Adrenal gland (tissue), 9 donors: ENCODE measurements at regions not wholly inside any gene's neighbourhood (a gene's known extent, or its start where the extent isn't known, plus 50 kb on each side); places are given as distances from the start of the nearest gene placed in this dataset.
A peak's percentile ranks its signal among the peaks of the same experiment; 100 is the strongest.

ENCODE experiments used
- DNase-seq, 7 donors: peaks; one replicate each; pipeline ENCODE4 v3.0.0-alpha.2; 2019 to 2020
- H3K27ac ChIP-seq, 5 donors: fragments of 200-600 bp; sonication (generic) in 4 of 5; 1 replicate in 3 of 5; 2 replicates in 2 of 5; pipeline versions ENCODE4 v1.5.1 to v1.8.0; 2016 to 2020; ENCODE audit warnings: mild to moderate bottlenecking in 1 of 5
- H3K27me3 ChIP-seq: fragments of 200-600 bp; 2 replicates; pipeline ENCODE4 v1.8.0; 2021
- H3K36me3 ChIP-seq, 2 donors: fragments of 200-600 bp; replicated peaks in 1 of 2; 1 replicate in 1 of 2; 2 replicates in 1 of 2; pipeline versions ENCODE4 v1.5.1 to v1.8.0; 2018 to 2022
- H3K4me1 ChIP-seq, 2 donors: fragments of 200-600 bp; replicated peaks in 1 of 2; 1 replicate in 1 of 2; 2 replicates in 1 of 2; pipeline versions ENCODE4 v1.5.1 to v1.8.0; 2018 to 2021
- H3K4me3 ChIP-seq, 4 donors: fragments of 200-600 bp; sonication (generic) in 3 of 4; one replicate each; pipeline ENCODE4 v1.5.1; 2016 to 2018
- H3K9me3 ChIP-seq, 3 donors: fragments of 200-600 bp; sonication (generic) in 1 of 3; replicated peaks in 1 of 3; 1 replicate in 2 of 3; 2 replicates in 1 of 3; pipeline versions ENCODE4 v1.5.1 to v1.8.0; 2016 to 2021
- POLR2A ChIP-seq, 2 donors: fragments of 450-650 bp; IDR thresholded peaks; one replicate each; pipeline ENCODE4 v1.6.1; 2017; ENCODE audit warnings: antibody characterized with exemption in 2 of 2, mild to moderate bottlenecking in 2 of 2, moderate library complexity in 1 of 2
- WGBS, 4 donors: extraction: QIAGEN DNeasy Blood & Tissue Kit in 2 of 4; methylation state at CpG; one replicate each; pipeline versions ENCODE4 v1.1.5 to v1.1.7; 2013 to 2017; 5-methylcytosine and 5-hydroxymethylcytosine counted together
- intact Hi-C, 2 donors: fragments of 100-400 bp; cut with DNase I; formaldehyde crosslinking; loops; one replicate each; pipeline versions ENCODE4 v1.14.1 to v1.15.0; 2022 to 2023
- TF ChIP-seq, protein P1 (sequence below), 6 experiments: fragments of 450-650 bp in 4 of 6; fragments of 200-600 bp in 2 of 6; sonication (generic) in 1 of 6; IDR thresholded peaks; 1 replicate in 5 of 6; 2 replicates in 1 of 6; pipeline versions ENCODE4 v1.5.1 to v1.8.0; 2016 to 2021; ENCODE audit warnings: antibody characterized with exemption in 6 of 6, mild to moderate bottlenecking in 2 of 6, moderate library complexity in 1 of 6
- donor health status: healthy with polysubstance abuse.
- donor health status: Bipolar disorder and iron deficiency.
- donor health status: DM: yes; HTN: yes; CAD: no.
- donor health status: DM: no; HTN: no; CAD: no.
- donor health status: DM: no; HTN: no; CAD: no.

DNA sequence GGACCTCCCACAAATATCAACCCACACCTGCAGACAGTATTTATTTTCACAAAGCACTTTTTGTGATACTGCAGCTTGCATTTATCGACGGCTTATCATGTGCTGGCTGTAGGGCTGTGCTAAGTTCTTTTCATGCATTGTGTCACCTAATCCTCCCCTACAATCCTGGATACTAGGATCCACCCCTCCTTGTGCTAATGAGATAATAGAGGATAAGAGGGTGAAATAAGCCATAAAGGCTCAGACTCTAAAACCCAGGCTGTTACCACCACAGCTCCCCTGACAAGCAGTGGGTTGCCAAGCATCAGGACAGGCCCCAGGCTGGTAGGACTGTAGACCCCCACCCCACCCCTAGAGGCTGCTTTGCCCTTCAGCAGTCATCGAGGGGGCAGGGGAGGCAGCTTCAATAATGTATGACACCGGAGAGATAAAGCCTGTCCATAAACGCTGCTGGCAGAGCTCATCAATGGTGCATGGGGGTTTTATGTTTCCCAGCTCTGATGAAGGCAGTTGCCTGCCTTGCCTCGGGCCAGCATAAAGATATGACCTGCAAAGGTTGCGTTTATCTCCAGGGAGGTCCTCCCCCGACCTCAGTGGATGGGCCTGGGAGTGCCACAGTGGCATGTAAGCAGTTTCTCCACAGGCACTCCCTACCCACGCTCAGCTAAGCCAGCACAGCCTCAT lies 73.9 kb upstream of the C16orf82 start:
- intact Hi-C loops: no loop called here
- 30 to 47% (median 40%) methylated on average over 4 to 9 of the region's 9 CpGs for WGBS, 4 donors
- Histone ChIP-seq H3K27ac (peak overlapping the region in 2 of 5 donors; percentile 10 to 18), H3K4me3 (no peak overlapping the region), H3K9me3 (no peaks in the 10 kb centered on the region), H3K27me3 (no peaks in the 10 kb centered on the region), H3K36me3 (no peaks in the 10 kb centered on the region), H3K4me1 (peaks cover 4 to 7% of the 10 kb centered on the region in 2 donors)
- no peak for TF ChIP-seq POLR2A (IDR thresholded peaks at IDR 0.05)
- TF ChIP-seq, protein P1, sequence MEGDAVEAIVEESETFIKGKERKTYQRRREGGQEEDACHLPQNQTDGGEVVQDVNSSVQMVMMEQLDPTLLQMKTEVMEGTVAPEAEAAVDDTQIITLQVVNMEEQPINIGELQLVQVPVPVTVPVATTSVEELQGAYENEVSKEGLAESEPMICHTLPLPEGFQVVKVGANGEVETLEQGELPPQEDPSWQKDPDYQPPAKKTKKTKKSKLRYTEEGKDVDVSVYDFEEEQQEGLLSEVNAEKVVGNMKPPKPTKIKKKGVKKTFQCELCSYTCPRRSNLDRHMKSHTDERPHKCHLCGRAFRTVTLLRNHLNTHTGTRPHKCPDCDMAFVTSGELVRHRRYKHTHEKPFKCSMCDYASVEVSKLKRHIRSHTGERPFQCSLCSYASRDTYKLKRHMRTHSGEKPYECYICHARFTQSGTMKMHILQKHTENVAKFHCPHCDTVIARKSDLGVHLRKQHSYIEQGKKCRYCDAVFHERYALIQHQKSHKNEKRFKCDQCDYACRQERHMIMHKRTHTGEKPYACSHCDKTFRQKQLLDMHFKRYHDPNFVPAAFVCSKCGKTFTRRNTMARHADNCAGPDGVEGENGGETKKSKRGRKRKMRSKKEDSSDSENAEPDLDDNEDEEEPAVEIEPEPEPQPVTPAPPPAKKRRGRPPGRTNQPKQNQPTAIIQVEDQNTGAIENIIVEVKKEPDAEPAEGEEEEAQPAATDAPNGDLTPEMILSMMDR (IDR thresholded peaks at IDR 0.05): no peak
- DNase-seq: peak in 1 of 7 donors; percentile 3

DNA sequence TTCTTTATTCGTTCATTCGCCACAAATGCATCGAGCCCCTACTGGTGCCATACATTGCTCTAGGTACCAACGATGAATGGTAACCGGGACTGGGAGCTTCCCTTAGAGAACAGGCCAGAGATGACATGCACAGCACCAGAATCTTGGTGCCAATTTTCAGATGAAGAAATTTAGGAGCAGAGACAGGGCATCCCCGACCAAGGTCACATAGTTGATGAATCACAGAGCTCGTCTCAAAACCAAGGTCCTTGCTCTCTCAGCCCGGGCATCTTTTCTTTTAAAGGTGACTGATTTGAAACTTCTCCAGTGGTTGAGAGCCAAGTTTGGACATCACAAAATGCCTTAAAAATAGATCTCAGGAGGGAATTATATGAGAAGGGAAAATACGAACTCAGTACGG lies 73.2 kb upstream of the C16orf82 start:
- TF ChIP-seq, protein P1 (IDR thresholded peaks at IDR 0.05): no peak
- TF ChIP-seq POLR2A (IDR thresholded peaks at IDR 0.05): no peak
- DNase-seq: peak; percentile 34 to 76 (median 71)
- WGBS, 4 donors: 33 to 49% (median 45%) methylated on average over 9 to 10 of the region's 10 CpGs
- H3K27ac ChIP-seq: peak overlapping the region in 4 of 5 donors; percentile 55 to 66 (median 59)
- intact Hi-C loops: no loop called here
- no peaks in the 10 kb centered on the region for H3K9me3 ChIP-seq
- H3K36me3 ChIP-seq: no peaks in the 10 kb centered on the region
- H3K27me3 ChIP-seq: no peaks in the 10 kb centered on the region
- no peak overlapping the region for H3K4me3 ChIP-seq
- H3K4me1 ChIP-seq: peaks cover 4 to 7% of the 10 kb centered on the region in 2 donors

DNA sequence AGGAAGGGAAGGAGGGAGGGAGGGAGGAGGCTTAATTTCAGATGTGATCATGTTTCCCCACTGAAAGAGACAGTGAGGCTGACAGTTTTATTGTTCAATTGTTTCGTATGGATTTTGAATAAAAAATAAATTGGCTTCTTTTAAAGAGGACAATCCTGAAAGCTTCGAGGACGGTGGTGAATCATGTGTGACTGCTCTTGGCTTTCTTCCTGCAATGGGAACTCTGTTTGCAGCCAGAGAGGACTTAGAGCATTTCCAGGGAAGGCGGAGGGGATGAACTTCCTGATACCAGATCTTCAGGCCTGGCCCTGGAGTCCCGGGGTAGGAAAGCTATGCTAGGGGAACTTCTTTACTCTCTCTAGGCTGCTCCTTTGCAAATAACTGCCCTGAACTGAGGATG lies 72.8 kb upstream of the C16orf82 start:
- H3K4me1 ChIP-seq: peaks cover 4 to 7% of the 10 kb centered on the region in 2 donors
- peak overlapping the region in 4 of 5 donors; percentile 55 to 66 (median 59) for H3K27ac ChIP-seq
- WGBS, 4 donors: 12 to 19% (median 16%) methylated on average over 5 of the region's 5 CpGs
- no peak overlapping the region for H3K4me3 ChIP-seq
- H3K9me3 ChIP-seq: no peaks in the 10 kb centered on the region
- H3K27me3 ChIP-seq: no peaks in the 10 kb centered on the region
- intact Hi-C loops: no loop called here
- TF ChIP-seq, protein P1 (IDR thresholded peaks at IDR 0.05): no peak
- TF ChIP-seq POLR2A (IDR thresholded peaks at IDR 0.05): no peak
- no peaks in the 10 kb centered on the region for H3K36me3 ChIP-seq
- peak; percentile 33 to 67 (median 59) for DNase-seq

DNA sequence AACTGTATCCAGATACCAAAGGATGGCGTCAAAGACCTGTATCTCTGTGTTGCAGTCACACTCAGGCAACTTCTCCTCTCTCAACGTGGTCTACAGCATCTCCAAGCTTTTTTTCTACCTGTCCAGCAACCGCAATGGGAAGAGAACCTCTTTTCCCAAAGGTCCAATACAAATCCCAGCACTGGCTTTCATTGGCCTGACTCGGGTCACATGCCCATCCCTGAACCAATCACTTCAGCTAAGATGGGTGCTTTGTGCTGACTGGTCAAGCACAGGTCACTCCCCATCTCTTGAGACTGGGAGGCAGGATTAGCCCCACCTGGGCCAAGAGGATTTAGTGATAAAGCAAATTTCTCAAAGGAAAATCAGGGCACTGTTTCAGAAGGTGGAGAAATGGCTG lies 71.2 kb upstream of the C16orf82 start:
- Histone ChIP-seq H3K27me3 (no peaks in the 10 kb centered on the region), H3K9me3 (no peaks in the 10 kb centered on the region), H3K4me1 (peaks cover 4 to 7% of the 10 kb centered on the region in 2 donors), H3K27ac (no peak overlapping the region), H3K4me3 (no peak overlapping the region), H3K36me3 (no peaks in the 10 kb centered on the region)
- WGBS, 4 donors: 79 to 84% (median 82%) methylated on average over 4 of the region's 4 CpGs
- intact Hi-C loops: no loop called here
- no peak for DNase-seq
- TF ChIP-seq, protein P1 (IDR thresholded peaks at IDR 0.05): no peak
- TF ChIP-seq POLR2A (IDR thresholded peaks at IDR 0.05): no peak
